ENCODE measurements at regions not wholly inside any gene's neighbourhood (a gene's known extent, or its start where the extent isn't known, plus 50 kb on each side); places are given as distances from the start of the nearest gene placed in this dataset.

GRCh38 chr1:227459326-227459841, 104.0 kb upstream of the ZNF678 start:
- ChIA-PET CTCF (no interaction called here), POLR2A (no interaction called here)
- no peaks in the 10 kb centered on the region for H3K27me3 ChIP-seq (ENCODE audit: control insufficient read depth, insufficient read depth, low read length)
- H3K27ac ChIP-seq (ENCODE audit: low read depth, low read length), result no peak overlapping the region
- no peak for DNase-seq (ENCODE audit: low read depth, low spot score)
- H3K4me3 ChIP-seq (ENCODE audit: low read depth, low read length), result no peak overlapping the region
- H3K9me3 ChIP-seq (ENCODE audit: control insufficient read depth, insufficient read depth, low read length), result no peaks in the 10 kb centered on the region
- TF ChIP-seq CTCF (IDR thresholded peaks at IDR 0.05; ENCODE audit: low read depth, low read length), result no peak

DNA sequence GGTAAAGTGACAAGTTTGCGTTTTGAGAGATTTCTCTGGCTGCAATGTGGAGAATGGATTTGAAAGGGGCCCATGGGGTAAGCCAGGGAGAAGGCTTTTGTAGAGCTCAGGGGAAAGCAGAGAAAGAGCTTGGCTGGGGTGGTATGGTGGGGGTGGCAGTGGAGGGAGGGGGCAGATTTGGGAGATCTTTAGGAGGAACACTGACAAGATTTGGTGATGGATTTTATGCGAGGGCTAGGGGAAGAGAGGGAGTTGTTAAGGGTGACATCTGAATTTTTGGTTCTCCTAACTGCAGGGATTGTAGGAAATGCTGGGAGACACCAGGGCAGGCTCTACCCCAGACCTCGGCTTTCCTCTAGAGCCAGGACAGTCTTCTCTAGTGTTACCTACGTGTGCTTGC, 108.7 kb upstream of the ZNF678 start:
- CTCF ChIA-PET, result no interaction called here
- H3K27ac ChIP-seq (ENCODE audit: low read depth, low read length), result no peak overlapping the region
- DNase-seq (ENCODE audit: low read depth, low spot score), result no peak
- no peaks in the 10 kb centered on the region for H3K27me3 ChIP-seq (ENCODE audit: control insufficient read depth, insufficient read depth, low read length)
- POLR2A ChIA-PET, result no interaction called here
- no peaks in the 10 kb centered on the region for H3K9me3 ChIP-seq (ENCODE audit: control insufficient read depth, insufficient read depth, low read length)
- no peak for TF ChIP-seq CTCF (IDR thresholded peaks at IDR 0.05; ENCODE audit: low read depth, low read length)
- H3K4me3 ChIP-seq (ENCODE audit: low read depth, low read length), result no peak overlapping the region

DNA sequence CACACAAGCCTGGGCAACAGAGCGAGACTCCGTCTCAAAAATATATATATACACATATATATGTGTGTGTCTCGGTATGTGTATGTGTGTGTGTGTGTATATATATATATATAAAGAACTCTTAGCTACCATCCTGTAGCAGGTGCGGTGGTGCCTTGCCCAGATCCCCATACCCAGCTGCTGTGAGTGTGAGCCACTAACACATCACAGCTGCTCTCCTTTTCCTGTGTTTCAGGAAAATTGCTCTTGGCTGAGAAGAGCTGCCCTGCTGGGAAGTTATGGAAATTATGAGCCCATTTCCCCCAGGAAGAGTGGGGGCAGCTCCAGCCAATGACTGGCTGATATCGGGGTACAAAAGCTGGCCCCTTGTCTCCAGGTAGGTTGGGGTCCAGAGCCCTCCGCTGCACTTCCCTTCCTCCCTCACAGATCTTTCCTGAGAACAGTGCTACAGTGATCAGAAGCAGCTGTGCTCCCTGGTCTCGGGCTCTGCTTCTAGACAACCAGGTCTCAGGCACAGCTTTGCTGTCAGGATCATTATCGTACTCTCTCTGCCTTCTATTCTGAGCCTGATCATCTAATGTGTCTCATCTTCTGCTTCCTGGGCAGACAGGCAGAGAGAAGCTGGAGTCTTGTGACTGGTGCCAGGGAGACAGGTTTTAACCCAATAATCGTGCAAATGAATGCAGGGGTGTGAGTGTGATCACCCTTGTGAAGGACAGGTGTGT, 109.6 kb upstream of the ZNF678 start:
- Histone ChIP-seq H3K9me3 (ENCODE audit: control insufficient read depth, insufficient read depth, low read length) (no peaks in the 10 kb centered on the region), H3K27ac (ENCODE audit: low read depth, low read length) (no peak overlapping the region), H3K27me3 (ENCODE audit: control insufficient read depth, insufficient read depth, low read length) (no peaks in the 10 kb centered on the region), H3K4me3 (ENCODE audit: low read depth, low read length) (no peak overlapping the region)
- no peak for DNase-seq (ENCODE audit: low read depth, low spot score)
- ChIA-PET CTCF (no interaction called here), POLR2A (no interaction called here)
- no peak for TF ChIP-seq CTCF (IDR thresholded peaks at IDR 0.05; ENCODE audit: low read depth, low read length)

DNA sequence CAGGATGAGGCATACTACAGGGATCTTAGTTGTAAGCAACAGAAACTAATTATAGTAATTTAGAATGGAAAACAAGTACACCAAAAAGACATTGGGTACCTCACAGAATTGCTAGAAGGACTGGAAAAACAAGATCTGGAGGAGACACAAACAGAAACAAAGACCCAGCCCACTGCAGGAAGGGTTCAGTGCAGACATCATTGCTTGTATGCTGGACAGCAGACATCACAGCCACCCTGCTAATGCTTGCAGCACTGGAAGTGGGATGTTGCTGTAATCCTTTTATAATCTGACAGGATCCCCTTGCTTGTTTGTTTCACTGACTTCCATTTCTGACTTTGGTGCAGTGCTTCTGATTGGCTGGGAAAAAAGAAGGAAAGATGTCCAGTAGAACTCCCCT, 111.4 kb upstream of the ZNF678 start:
- Histone ChIP-seq H3K9me3 (ENCODE audit: control insufficient read depth, insufficient read depth, low read length) (peaks cover 6% of the 10 kb centered on the region; the same call in 1 of the 2 replicates), H3K27ac (ENCODE audit: low read depth, low read length) (no peak overlapping the region), H3K4me3 (ENCODE audit: low read depth, low read length) (no peak overlapping the region), H3K27me3 (ENCODE audit: control insufficient read depth, insufficient read depth, low read length) (no peaks in the 10 kb centered on the region)
- TF ChIP-seq CTCF (IDR thresholded peaks at IDR 0.05; ENCODE audit: low read depth, low read length), result no peak
- ChIA-PET POLR2A (no interaction called here), CTCF (interaction anchor here (0.6 kb wide), 1 partner anchor 90 kb away, joined by 3 read pairs; no protein-coding TSS in a partner anchor)
- no peak for DNase-seq (ENCODE audit: low read depth, low spot score)

GRCh38 chr1:227451057-227451456, 112.3 kb upstream of the ZNF678 start:
- no peak for DNase-seq (ENCODE audit: low read depth, low spot score)
- CTCF ChIA-PET, result no interaction called here

More at GRCh38 chr1:227451057-227451456, 112.3 kb upstream of the ZNF678 start:
- Histone ChIP-seq H3K27me3 (ENCODE audit: control insufficient read depth, insufficient read depth, low read length) (no peaks in the 10 kb centered on the region), H3K9me3 (ENCODE audit: control insufficient read depth, insufficient read depth, low read length) (peaks cover 6% of the 10 kb centered on the region; the same call in 1 of the 2 replicates), H3K27ac (ENCODE audit: low read depth, low read length) (no peak overlapping the region), H3K4me3 (ENCODE audit: low read depth, low read length) (no peak overlapping the region)
- POLR2A ChIA-PET, result no interaction called here
- no peak for TF ChIP-seq CTCF (IDR thresholded peaks at IDR 0.05; ENCODE audit: low read depth, low read length)

Measured in AG04450 (cell line).